ENCODE measurements at regions not wholly inside any gene's neighbourhood (a gene's known extent, or its start where the extent isn't known, plus 50 kb on each side); places are given as distances from the start of the nearest gene placed in this dataset.

GRCh38 chr10:53580465-53580864, 807.9 kb upstream of the MBL2 start:
- no peaks in the 10 kb centered on the region for H3K9me3 ChIP-seq
- ChIA-PET POLR2A (no interaction called here), CTCF (no interaction called here)
- H3K36me3 Mint-ChIP-seq (ENCODE audit: insufficient read depth, unreplicated experiment) = no peaks in the 10 kb centered on the region
- intact Hi-C loops (cut with micrococcal nuclease; ENCODE audit: unreplicated experiment) = no loop called here
- H3K27ac Mint-ChIP-seq (ENCODE audit: unreplicated experiment) = no peak overlapping the region
- no peak overlapping the region for H3K4me3 Mint-ChIP-seq (ENCODE audit: unreplicated experiment)
- no TSS peak for BruUV-seq (replicated peaks)
- H3K27me3 ChIP-seq (replicated peaks; ENCODE audit: control insufficient read depth, insufficient read depth, low read length) = no peaks in the 10 kb centered on the region
- no peak for DNase-seq
- no peaks in the 10 kb centered on the region for H3K36me3 ChIP-seq (ENCODE audit: control insufficient read depth, insufficient read depth, low read length)
- H3K4me3 ChIP-seq (ENCODE audit: low read depth, low read length) = no peak overlapping the region
- peaks cover 5% of the 10 kb centered on the region; the same call in 1 of the 2 replicates for H3K4me1 ChIP-seq
- H3K9me3 Mint-ChIP-seq (ENCODE audit: unreplicated experiment) = peaks cover 10% of the 10 kb centered on the region
- no peaks in the 10 kb centered on the region for H3K27me3 Mint-ChIP-seq (ENCODE audit: insufficient read depth, unreplicated experiment)
- TF ChIP-seq, protein P1, sequence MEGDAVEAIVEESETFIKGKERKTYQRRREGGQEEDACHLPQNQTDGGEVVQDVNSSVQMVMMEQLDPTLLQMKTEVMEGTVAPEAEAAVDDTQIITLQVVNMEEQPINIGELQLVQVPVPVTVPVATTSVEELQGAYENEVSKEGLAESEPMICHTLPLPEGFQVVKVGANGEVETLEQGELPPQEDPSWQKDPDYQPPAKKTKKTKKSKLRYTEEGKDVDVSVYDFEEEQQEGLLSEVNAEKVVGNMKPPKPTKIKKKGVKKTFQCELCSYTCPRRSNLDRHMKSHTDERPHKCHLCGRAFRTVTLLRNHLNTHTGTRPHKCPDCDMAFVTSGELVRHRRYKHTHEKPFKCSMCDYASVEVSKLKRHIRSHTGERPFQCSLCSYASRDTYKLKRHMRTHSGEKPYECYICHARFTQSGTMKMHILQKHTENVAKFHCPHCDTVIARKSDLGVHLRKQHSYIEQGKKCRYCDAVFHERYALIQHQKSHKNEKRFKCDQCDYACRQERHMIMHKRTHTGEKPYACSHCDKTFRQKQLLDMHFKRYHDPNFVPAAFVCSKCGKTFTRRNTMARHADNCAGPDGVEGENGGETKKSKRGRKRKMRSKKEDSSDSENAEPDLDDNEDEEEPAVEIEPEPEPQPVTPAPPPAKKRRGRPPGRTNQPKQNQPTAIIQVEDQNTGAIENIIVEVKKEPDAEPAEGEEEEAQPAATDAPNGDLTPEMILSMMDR (IDR thresholded peaks at IDR 0.05; ENCODE audit: insufficient read depth in 1 of 2, low read depth in 1 of 2, low read length in 1 of 2, severe bottlenecking in 1 of 2, unreplicated experiment in 1 of 2) = no peak
- peaks cover 7% of the 10 kb centered on the region for H3K4me1 Mint-ChIP-seq (ENCODE audit: low read depth, unreplicated experiment)

- TF ChIP-seq, protein P1 (IDR thresholded peaks at IDR 0.05; ENCODE audit: insufficient read depth in 1 of 2, low read depth in 1 of 2, low read length in 1 of 2, severe bottlenecking in 1 of 2, unreplicated experiment in 1 of 2) = no peak
- H3K4me1 Mint-ChIP-seq (ENCODE audit: low read depth, unreplicated experiment) = peaks cover 7% of the 10 kb centered on the region
- H3K4me3 Mint-ChIP-seq (ENCODE audit: unreplicated experiment) = no peak overlapping the region
- BruUV-seq (replicated peaks) = no TSS peak
- no peak for DNase-seq
- Histone ChIP-seq H3K36me3 (ENCODE audit: control insufficient read depth, insufficient read depth, low read length) (no peaks in the 10 kb centered on the region), H3K4me3 (ENCODE audit: low read depth, low read length) (no peak overlapping the region), H3K4me1 (peaks cover 5% of the 10 kb centered on the region; the same call in 1 of the 2 replicates), H3K9me3 (no peaks in the 10 kb centered on the region), H3K27me3 (replicated peaks; ENCODE audit: control insufficient read depth, insufficient read depth, low read length) (no peaks in the 10 kb centered on the region)
- POLR2A ChIA-PET = no interaction called here
- peaks cover 10% of the 10 kb centered on the region for H3K9me3 Mint-ChIP-seq (ENCODE audit: unreplicated experiment)
- CTCF ChIA-PET = no interaction called here
- no peaks in the 10 kb centered on the region for H3K36me3 Mint-ChIP-seq (ENCODE audit: insufficient read depth, unreplicated experiment)
- intact Hi-C loops (cut with micrococcal nuclease; ENCODE audit: unreplicated experiment) = no loop called here
- H3K27me3 Mint-ChIP-seq (ENCODE audit: insufficient read depth, unreplicated experiment) = no peaks in the 10 kb centered on the region
- no peak overlapping the region for H3K27ac Mint-ChIP-seq (ENCODE audit: unreplicated experiment)
These were observed 807.2 kb upstream of the MBL2 start for GRCh38 chr10:53579773-53580172.

DNA sequence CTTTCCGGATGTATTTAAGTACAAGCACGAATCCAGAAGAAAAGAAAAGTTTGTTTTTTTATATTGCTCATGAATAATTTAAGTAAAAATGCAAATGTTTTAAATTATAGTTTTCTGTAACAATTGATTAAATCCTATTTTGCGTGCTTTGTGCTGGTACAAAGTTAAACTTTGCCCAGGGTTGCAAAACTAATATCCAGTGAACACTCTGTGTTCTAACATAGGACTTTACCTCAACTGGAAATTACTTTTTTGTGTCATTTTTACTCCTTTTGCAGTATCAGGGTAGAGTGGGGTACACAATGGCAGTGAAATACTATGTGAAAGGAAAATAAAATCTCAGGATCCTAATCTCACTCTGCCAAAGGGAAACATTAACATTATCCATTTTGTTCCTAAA, 801.4 kb upstream of the MBL2 start:
- DNase-seq = no peak
- Mint-ChIP-seq H3K36me3 (ENCODE audit: insufficient read depth, unreplicated experiment) (no peaks in the 10 kb centered on the region), H3K9me3 (ENCODE audit: unreplicated experiment) (no peaks in the 10 kb centered on the region), H3K4me1 (ENCODE audit: low read depth, unreplicated experiment) (no peaks in the 10 kb centered on the region), H3K27me3 (ENCODE audit: insufficient read depth, unreplicated experiment) (peaks cover 4% of the 10 kb centered on the region), H3K4me3 (ENCODE audit: unreplicated experiment) (no peak overlapping the region), H3K27ac (ENCODE audit: unreplicated experiment) (no peak overlapping the region)
- intact Hi-C loops (cut with micrococcal nuclease; ENCODE audit: unreplicated experiment) = no loop called here
- TF ChIP-seq, protein P1 (IDR thresholded peaks at IDR 0.05; ENCODE audit: insufficient read depth in 1 of 2, low read depth in 1 of 2, low read length in 1 of 2, severe bottlenecking in 1 of 2, unreplicated experiment in 1 of 2) = no peak
- Histone ChIP-seq H3K27me3 (replicated peaks; ENCODE audit: control insufficient read depth, insufficient read depth, low read length) (no peaks in the 10 kb centered on the region), H3K4me3 (ENCODE audit: low read depth, low read length) (no peak overlapping the region), H3K36me3 (ENCODE audit: control insufficient read depth, insufficient read depth, low read length) (no peaks in the 10 kb centered on the region), H3K9me3 (no peaks in the 10 kb centered on the region), H3K4me1 (no peaks in the 10 kb centered on the region)
- CTCF ChIA-PET = no interaction called here
- no TSS peak for BruUV-seq (replicated peaks)
- POLR2A ChIA-PET = no interaction called here
